ENCODE measurements at regions not wholly inside any gene's neighbourhood (a gene's known extent, or its start where the extent isn't known, plus 50 kb on each side); places are given as distances from the start of the nearest gene placed in this dataset.

GRCh38 chr21:24617819-24618218 is 989.5 kb downstream of the MRPL39 start:
- H3K9me3 ChIP-seq, result no peaks in the 10 kb centered on the region
- no peaks in the 10 kb centered on the region for H3K27me3 ChIP-seq
- WGBS, 3 donors, result 68 to 73% (median 73%) methylated on average over 2 of the region's 2 CpGs
- H3K27ac ChIP-seq, result no peak overlapping the region
- H3K36me3 ChIP-seq, result no peaks in the 10 kb centered on the region
- no peaks in the 10 kb centered on the region for H3K4me1 ChIP-seq (ENCODE audit: insufficient read depth)
- intact Hi-C loops (cut with DNase I), result no loop called here
- TF ChIP-seq EP300 (IDR thresholded peaks at IDR 0.05) (no peak), CTCF (IDR thresholded peaks at IDR 0.05) (no peak), POLR2A (IDR thresholded peaks at IDR 0.05) (no peak)
- H3K4me3 ChIP-seq, result no peak overlapping the region
- DNase-seq, result no peak

- no peaks in the 10 kb centered on the region for H3K27me3 ChIP-seq
- TF ChIP-seq EP300 (IDR thresholded peaks at IDR 0.05) (no peak), CTCF (IDR thresholded peaks at IDR 0.05) (no peak), POLR2A (IDR thresholded peaks at IDR 0.05) (no peak)
- no peaks in the 10 kb centered on the region for H3K4me1 ChIP-seq (ENCODE audit: insufficient read depth)
- H3K9me3 ChIP-seq, result no peaks in the 10 kb centered on the region
- no peak for DNase-seq
- intact Hi-C loops (cut with DNase I), result no loop called here
- H3K27ac ChIP-seq, result no peak overlapping the region
- 87 to 92% (median 88%) methylated on average over 3 of the region's 3 CpGs for WGBS, 3 donors
- H3K4me3 ChIP-seq, result no peak overlapping the region
- no peaks in the 10 kb centered on the region for H3K36me3 ChIP-seq
These were observed 1013.2 kb downstream of the MRPL39 start for GRCh38 chr21:24594082-24594481.

- no peak for DNase-seq
- TF ChIP-seq POLR2A (IDR thresholded peaks at IDR 0.05) (no peak), CTCF (IDR thresholded peaks at IDR 0.05) (no peak), EP300 (IDR thresholded peaks at IDR 0.05) (no peak)
- Histone ChIP-seq H3K27me3 (no peaks in the 10 kb centered on the region), H3K4me3 (no peak overlapping the region), H3K27ac (no peak overlapping the region), H3K36me3 (no peaks in the 10 kb centered on the region), H3K9me3 (no peaks in the 10 kb centered on the region), H3K4me1 (ENCODE audit: insufficient read depth) (no peaks in the 10 kb centered on the region)
- intact Hi-C loops (cut with DNase I), result no loop called here
- 58 to 70% (median 64%) methylated on average over 3 of the region's 3 CpGs for WGBS, 3 donors
These were observed 1017.0 kb downstream of the MRPL39 start for GRCh38 chr21:24590261-24590660.

- TF ChIP-seq CTCF (IDR thresholded peaks at IDR 0.05) (no peak), EP300 (IDR thresholded peaks at IDR 0.05) (no peak), POLR2A (IDR thresholded peaks at IDR 0.05) (no peak)
- no peak overlapping the region for H3K27ac ChIP-seq
- H3K4me1 ChIP-seq (ENCODE audit: insufficient read depth), result no peaks in the 10 kb centered on the region
- H3K27me3 ChIP-seq, result no peaks in the 10 kb centered on the region
- H3K36me3 ChIP-seq, result no peaks in the 10 kb centered on the region
- no peaks in the 10 kb centered on the region for H3K9me3 ChIP-seq
- no peak overlapping the region for H3K4me3 ChIP-seq
- no peak for DNase-seq
- intact Hi-C loops (cut with DNase I), result no loop called here
These were observed 1023.8 kb downstream of the MRPL39 start for GRCh38 chr21:24583473-24583872.

- H3K4me3 ChIP-seq, result no peak overlapping the region
- H3K9me3 ChIP-seq, result no peaks in the 10 kb centered on the region
- no peaks in the 10 kb centered on the region for H3K4me1 ChIP-seq (ENCODE audit: insufficient read depth)
- H3K27me3 ChIP-seq, result no peaks in the 10 kb centered on the region
- TF ChIP-seq CTCF (IDR thresholded peaks at IDR 0.05) (no peak), EP300 (IDR thresholded peaks at IDR 0.05) (no peak), POLR2A (IDR thresholded peaks at IDR 0.05) (no peak)
- H3K27ac ChIP-seq, result no peak overlapping the region
- WGBS, 3 donors, result 10 to 22% (median 11%) methylated on average over 2 of the region's 2 CpGs
- H3K36me3 ChIP-seq, result no peaks in the 10 kb centered on the region
- no peak for DNase-seq
- intact Hi-C loops (cut with DNase I), result no loop called here
These were observed 1030.0 kb downstream of the MRPL39 start for GRCh38 chr21:24577301-24577700.
